Neural crest cell (in vitro differentiated cells): ENCODE measurements at regions not wholly inside any gene's neighbourhood (a gene's known extent, or its start where the extent isn't known, plus 50 kb on each side); places are given as distances from the start of the nearest gene placed in this dataset.

Experiments used
- DNase-seq: peaks from one replicate; pipeline ENCODE4 v3.0.0; 2021; ENCODE audit warnings: low read depth, mixed read lengths, low spot score
- H3K27ac Mint-ChIP-seq: one replicate; pipeline ENCODE4 v1.8.0; 2021; ENCODE audit warnings: mild to moderate bottlenecking, mixed read lengths; ENCODE audit not compliant: unreplicated experiment
- H3K27me3 Mint-ChIP-seq: 2 replicates; pipeline ENCODE4 v1.8.0; 2021; ENCODE audit warnings: low read depth, mild to moderate bottlenecking, mixed read lengths
- H3K36me3 Mint-ChIP-seq: 2 replicates; pipeline ENCODE4 v1.8.0; 2021; ENCODE audit warnings: low read depth, mild to moderate bottlenecking, mixed read lengths
- H3K4me1 Mint-ChIP-seq: 2 replicates; pipeline ENCODE4 v1.8.0; 2021; ENCODE audit warnings: mixed read lengths
- H3K4me3 Mint-ChIP-seq: one replicate; pipeline ENCODE4 v1.8.0; 2021; ENCODE audit warnings: mild to moderate bottlenecking, mixed read lengths
- H3K9me3 Mint-ChIP-seq: 2 replicates; pipeline ENCODE4 v1.8.0; 2021; ENCODE audit warnings: mixed read lengths
- CTCF ChIP-seq: fragments of 200-600 bp; sonication (generic); conservative IDR thresholded peaks from 2 replicates; pipeline ENCODE4 v1.5.0; 2021; ENCODE audit warnings: antibody characterized with exemption, mild to moderate bottlenecking

- no peak for DNase-seq
- Mint-ChIP-seq H3K27ac (no peak overlapping the region), H3K9me3 (peaks cover 6% of the 10 kb centered on the region), H3K4me3 (no peak overlapping the region), H3K36me3 (peaks cover 4% of the 10 kb centered on the region), H3K27me3 (no peaks in the 10 kb centered on the region), H3K4me1 (no peaks in the 10 kb centered on the region)
- no peak for TF ChIP-seq CTCF
These were observed 1029.9 kb upstream of the ACVR2A start for GRCh38 chr2:146814971-146815370.

GRCh38 chr2:146807568-146808168 lies 1037.2 kb upstream of the ACVR2A start:
- Mint-ChIP-seq H3K27me3 (no peaks in the 10 kb centered on the region), H3K36me3 (peaks cover 4% of the 10 kb centered on the region), H3K4me1 (no peaks in the 10 kb centered on the region), H3K4me3 (no peak overlapping the region), H3K27ac (no peak overlapping the region), H3K9me3 (peaks cover 2% of the 10 kb centered on the region)
- no peak for TF ChIP-seq CTCF
- DNase-seq: no peak

- Mint-ChIP-seq H3K36me3 (no peaks in the 10 kb centered on the region), H3K4me1 (no peaks in the 10 kb centered on the region), H3K27me3 (no peaks in the 10 kb centered on the region), H3K4me3 (no peak overlapping the region), H3K27ac (no peak overlapping the region), H3K9me3 (no peaks in the 10 kb centered on the region)
- no peak for TF ChIP-seq CTCF
- DNase-seq: no peak
These were observed 1038.3 kb upstream of the ACVR2A start for GRCh38 chr2:146806364-146807005.

GRCh38 chr2:146804288-146804687 lies 1040.5 kb upstream of the ACVR2A start:
- Mint-ChIP-seq H3K4me1 (no peaks in the 10 kb centered on the region), H3K27me3 (no peaks in the 10 kb centered on the region), H3K36me3 (no peaks in the 10 kb centered on the region), H3K9me3 (no peaks in the 10 kb centered on the region), H3K4me3 (no peak overlapping the region), H3K27ac (no peak overlapping the region)
- TF ChIP-seq CTCF: no peak
- DNase-seq: no peak

- H3K9me3 Mint-ChIP-seq: no peaks in the 10 kb centered on the region
- H3K36me3 Mint-ChIP-seq: no peaks in the 10 kb centered on the region
- H3K4me1 Mint-ChIP-seq: no peaks in the 10 kb centered on the region
- DNase-seq: no peak
- no peaks in the 10 kb centered on the region for H3K27me3 Mint-ChIP-seq
- no peak overlapping the region for H3K27ac Mint-ChIP-seq
- no peak overlapping the region for H3K4me3 Mint-ChIP-seq
- no peak for TF ChIP-seq CTCF
These were observed 1042.9 kb upstream of the ACVR2A start for GRCh38 chr2:146801886-146802285.
